RWPE1 (cell line): ENCODE measurements at regions not wholly inside any gene's neighbourhood (a gene's known extent, or its start where the extent isn't known, plus 50 kb on each side); places are given as distances from the start of the nearest gene placed in this dataset.
"Not testable (repeated sequence)": the region's sequence is repeated elsewhere in the genome, so short reads cannot be mapped to it uniquely, and the experiment has no call there.

Source experiments
- CTCF ChIA-PET: fragments of 350-600 bp; sonication (Branson Sonifier 250); formaldehyde crosslinking; extraction: SDS; loops from one replicate; lab custom pipeline; 2021; lab: Yijun Ruan, JAX
- POLR2A ChIA-PET: fragments of 400-600 bp; formaldehyde crosslinking; extraction: SDS; loops from one replicate; lab custom pipeline; 2020; ENCODE audit warnings: antibody characterized with exemption; ENCODE audit not compliant: low non-redundant PET; lab: Yijun Ruan, JAX
- DNase-seq: peaks from one replicate; pipeline ENCODE4 v3.0.0; 2012; ENCODE audit warnings: low spot score
- H3K27ac ChIP-seq: fragments of 450-650 bp; 2 replicates; pipeline ENCODE4 v1.5.1; 2017
- TF ChIP-seq, protein P1 (sequence below): fragments of 450-650 bp; conservative IDR thresholded peaks from 2 replicates; pipeline ENCODE4 v1.5.1; 2017; ENCODE audit warnings: low read depth, mild to moderate bottlenecking

DNA sequence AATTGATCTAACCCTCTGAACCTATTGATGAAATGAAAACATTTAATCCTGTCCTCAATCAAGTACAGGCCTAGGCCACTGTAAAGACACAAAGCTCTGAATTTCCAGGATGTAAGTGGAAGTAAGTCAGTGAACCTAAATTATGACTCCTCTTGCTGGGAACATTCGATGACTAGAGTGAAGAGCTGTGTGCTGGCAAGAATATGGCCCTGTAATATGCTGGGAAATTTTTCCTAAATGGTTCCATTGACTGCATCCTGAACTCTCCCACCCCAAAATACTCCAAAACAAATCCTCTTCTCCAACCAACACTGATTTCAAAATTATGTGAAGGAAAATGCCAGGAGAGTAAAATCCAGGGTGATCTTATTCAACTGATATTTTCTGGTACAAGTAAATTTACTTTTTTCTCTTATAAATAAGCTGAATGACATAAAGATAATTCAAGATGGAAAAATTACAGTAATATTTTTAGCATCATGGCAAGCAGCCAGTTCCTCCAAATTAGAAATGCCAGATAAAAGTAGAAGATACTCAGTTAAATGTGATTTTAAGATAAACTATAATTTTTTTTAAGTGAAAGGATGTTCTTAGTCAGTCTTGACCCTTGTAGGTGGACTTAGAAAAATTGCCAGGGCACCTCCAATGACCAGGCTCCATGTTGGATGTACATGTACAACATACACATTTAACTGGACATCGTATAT lies 269.4 kb downstream of the PTGER3 start:
- TF ChIP-seq, protein P1, sequence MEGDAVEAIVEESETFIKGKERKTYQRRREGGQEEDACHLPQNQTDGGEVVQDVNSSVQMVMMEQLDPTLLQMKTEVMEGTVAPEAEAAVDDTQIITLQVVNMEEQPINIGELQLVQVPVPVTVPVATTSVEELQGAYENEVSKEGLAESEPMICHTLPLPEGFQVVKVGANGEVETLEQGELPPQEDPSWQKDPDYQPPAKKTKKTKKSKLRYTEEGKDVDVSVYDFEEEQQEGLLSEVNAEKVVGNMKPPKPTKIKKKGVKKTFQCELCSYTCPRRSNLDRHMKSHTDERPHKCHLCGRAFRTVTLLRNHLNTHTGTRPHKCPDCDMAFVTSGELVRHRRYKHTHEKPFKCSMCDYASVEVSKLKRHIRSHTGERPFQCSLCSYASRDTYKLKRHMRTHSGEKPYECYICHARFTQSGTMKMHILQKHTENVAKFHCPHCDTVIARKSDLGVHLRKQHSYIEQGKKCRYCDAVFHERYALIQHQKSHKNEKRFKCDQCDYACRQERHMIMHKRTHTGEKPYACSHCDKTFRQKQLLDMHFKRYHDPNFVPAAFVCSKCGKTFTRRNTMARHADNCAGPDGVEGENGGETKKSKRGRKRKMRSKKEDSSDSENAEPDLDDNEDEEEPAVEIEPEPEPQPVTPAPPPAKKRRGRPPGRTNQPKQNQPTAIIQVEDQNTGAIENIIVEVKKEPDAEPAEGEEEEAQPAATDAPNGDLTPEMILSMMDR, result no peak
- no peak for DNase-seq
- no peak overlapping the region for H3K27ac ChIP-seq
- ChIA-PET POLR2A (no interaction called here), CTCF (no interaction called here)

DNA sequence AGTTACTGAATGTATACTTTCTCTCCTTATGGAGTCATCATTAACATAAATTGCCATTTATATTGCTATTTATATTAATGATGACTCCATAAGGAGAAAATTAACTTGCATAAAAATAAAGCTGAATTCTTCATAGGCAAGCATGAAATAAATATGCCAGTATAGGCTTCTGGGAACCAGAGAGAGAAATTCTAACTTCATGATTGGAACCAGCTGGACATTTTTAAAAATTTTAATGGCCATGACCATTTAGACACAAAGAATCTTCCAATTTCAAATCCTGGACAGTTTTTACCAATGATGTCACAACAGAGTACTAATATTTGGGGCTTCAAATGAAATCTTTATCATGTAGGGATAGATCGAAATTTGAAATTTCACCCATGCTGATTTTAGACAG lies 268.7 kb downstream of the PTGER3 start:
- CTCF ChIA-PET, result no interaction called here
- DNase-seq, result no peak
- POLR2A ChIA-PET, result no interaction called here
- H3K27ac ChIP-seq, result no peak overlapping the region
- TF ChIP-seq, protein P1, result no peak

DNA sequence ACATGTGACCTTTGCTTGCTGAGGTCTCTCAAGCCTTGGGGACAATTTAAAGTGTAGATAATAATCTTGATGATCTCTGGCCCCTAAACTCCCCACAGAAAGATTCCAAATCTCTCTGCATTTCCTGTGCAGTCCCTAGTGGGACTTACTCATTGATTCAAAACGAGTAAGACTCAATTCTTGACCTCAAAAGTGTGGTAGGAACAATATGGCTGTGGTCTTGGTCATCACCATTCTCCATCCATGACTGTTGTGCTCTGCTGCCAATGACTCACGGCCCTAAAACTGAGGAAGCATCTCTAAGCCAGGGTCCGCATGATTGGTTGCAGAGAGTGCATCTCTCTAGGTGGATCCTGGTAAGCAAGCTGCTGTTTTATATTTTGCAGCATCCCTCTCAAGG lies 268.0 kb downstream of the PTGER3 start:
- ChIA-PET CTCF (no interaction called here), POLR2A (no interaction called here)
- DNase-seq, result no peak
- TF ChIP-seq, protein P1, result no peak
- H3K27ac ChIP-seq, result no peak overlapping the region

DNA sequence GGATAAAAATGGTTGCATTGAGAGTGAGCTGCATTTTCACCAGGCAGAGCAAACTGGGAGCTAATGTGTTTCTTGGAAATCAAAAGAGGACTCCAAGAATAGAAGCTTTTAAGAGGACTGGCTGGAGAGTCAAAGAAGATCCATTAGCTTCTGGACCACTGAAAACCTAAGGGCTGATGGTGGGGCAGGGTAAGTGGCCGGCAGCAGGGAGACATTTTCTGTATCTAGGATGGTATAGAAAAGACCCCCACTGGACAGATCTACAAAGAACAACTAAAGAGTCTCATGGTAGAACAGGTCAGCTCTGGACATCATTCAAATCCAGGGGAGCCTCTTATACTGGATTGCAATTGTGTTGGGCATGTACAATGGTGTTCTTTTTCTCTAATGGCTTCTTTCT lies 262.3 kb downstream of the PTGER3 start:
- CTCF ChIA-PET, result no interaction called here
- no peak for DNase-seq
- TF ChIP-seq, protein P1, result no peak
- no peak overlapping the region for H3K27ac ChIP-seq
- POLR2A ChIA-PET, result interaction anchor here (0.5 kb wide), 1 partner anchor 94 kb away, joined by 4 read pairs; no protein-coding TSS in a partner anchor

DNA sequence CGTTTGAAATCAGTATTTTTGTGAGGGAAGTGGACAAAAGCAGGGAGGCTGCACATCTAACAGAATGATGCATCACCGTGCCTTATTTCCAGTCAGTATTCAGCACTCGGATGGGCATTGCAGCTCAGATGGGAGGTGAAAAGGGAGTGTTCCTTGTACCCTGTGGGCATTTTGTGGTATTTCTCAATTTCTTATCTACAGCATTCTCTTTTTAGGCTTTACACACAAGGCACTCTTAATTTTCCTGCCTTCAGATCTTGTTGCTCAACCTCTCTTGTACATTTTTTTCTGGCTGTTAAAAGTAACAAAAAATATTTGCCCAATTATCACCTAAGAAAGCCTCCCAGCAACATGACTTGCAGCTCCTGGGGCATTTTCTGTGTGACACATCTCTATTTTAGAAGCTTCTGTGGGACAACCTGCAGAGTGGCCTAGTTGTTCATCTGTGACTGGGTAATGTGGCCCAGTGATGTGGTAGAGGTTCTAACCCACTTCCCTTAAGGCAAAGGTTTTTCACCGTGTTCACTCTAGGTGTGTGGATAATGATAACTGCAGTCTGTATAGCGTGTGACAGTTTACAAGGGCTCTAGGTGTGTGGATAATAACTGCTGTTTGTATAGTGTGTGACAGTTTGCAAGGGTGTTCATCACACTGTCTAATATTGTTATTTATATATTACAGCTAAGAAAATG lies 257.2 kb downstream of the PTGER3 start:
- CTCF ChIA-PET, result no interaction called here
- no peak overlapping the region for H3K27ac ChIP-seq
- TF ChIP-seq, protein P1, result no peak
- POLR2A ChIA-PET, result no interaction called here
- no peak for DNase-seq

DNA sequence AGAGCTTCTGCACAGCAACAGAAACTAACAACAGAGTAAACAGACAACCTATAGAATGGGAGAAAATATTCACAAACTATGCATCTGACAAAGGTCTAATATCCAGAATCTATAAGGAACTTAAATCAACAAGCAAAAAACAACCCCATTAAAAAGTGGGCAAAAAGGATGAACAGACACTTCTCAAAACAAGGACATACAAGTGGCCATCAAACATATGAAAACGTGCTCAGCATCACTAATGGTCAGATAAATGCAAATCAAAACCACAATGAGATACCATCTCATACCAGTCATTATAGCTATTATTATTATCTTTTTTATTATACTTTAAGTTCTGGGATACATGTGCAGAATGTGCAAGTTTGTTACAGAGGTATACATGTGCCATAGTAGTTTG lies 252.6 kb downstream of the PTGER3 start:
- DNase-seq, POLR2A ChIA-PET, CTCF ChIA-PET, H3K27ac ChIP-seq: not testable (repeated sequence)

DNA sequence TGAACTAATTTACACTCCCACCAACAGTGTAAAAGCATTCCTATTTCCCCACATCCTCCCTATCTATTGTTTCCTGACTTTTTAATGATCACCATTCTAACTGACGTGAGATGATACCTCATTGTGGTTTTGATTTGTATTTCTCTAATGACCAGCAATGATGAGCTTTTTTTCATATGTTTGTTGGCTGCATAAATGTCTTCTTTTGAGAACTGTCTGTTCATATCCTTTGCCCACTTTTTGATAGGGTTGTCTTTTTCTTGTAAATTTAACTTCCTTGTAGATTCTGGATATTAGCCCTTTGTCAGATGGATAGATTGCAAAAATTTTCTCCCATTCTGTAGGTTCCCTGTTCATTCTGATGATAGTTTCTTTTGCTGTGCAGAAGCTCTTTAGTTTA lies 251.3 kb downstream of the PTGER3 start:
- DNase-seq, H3K27ac ChIP-seq, CTCF ChIA-PET, POLR2A ChIA-PET: not testable (repeated sequence)

DNA sequence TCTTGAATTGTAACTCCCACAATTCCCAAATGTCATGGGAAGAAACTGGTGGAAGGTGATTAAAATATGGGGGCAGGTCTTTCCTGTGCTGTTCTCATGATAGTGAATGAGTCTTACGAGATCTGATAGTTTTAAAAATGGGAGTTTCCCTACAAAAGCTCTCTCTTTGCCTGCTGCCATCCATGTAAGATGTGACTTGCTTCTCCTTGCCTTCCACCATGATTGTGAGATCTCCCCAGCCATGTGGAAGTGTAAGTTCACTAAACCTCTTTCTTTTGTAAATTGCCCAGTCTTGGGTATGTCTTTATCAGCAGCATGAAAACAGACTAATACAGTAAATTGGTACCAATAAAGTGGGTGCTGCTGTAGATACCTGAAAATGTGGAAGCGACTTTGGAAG lies 245.0 kb downstream of the PTGER3 start:
- DNase-seq, CTCF ChIA-PET, H3K27ac ChIP-seq, POLR2A ChIA-PET: not testable (repeated sequence)
